GM12878 (cell line): ENCODE measurements at regions not wholly inside any gene's neighbourhood (a gene's known extent, or its start where the extent isn't known, plus 50 kb on each side); places are given as distances from the start of the nearest gene placed in this dataset.

Source experiments
- CHD2 ChIP-seq: IDR thresholded peaks from 2 replicates; pipeline ENCODE4 v1.6.1; 2011; ENCODE audit warnings: low read depth, low read length, improper control_type of control experiment, borderline replicate concordance
- EP300 ChIP-seq, 2 experiments: fragments of 150-350 bp in 1 of 2; IDR thresholded peaks; 2 replicates each; pipeline ENCODE4 v1.6.1; 2011 to 2012; ENCODE audit warnings: low read depth in 2 of 2, low read length in 2 of 2, borderline replicate concordance in 1 of 2, improper control_type of control experiment in 1 of 2, inconsistent platforms in 1 of 2; ENCODE audit not compliant: control insufficient read depth in 1 of 2
- KDM1A ChIP-seq: fragments of 200-600 bp; sonication (generic); IDR thresholded peaks from 2 replicates; pipeline ENCODE4 v1.6.1; 2016; ENCODE audit warnings: borderline replicate concordance
- LARP7 ChIP-seq: fragments of 450-650 bp; IDR thresholded peaks from 2 replicates; pipeline ENCODE4 v1.6.1; 2017; ENCODE audit warnings: mild to moderate bottlenecking
- NFIC ChIP-seq: IDR thresholded peaks from 2 replicates; pipeline ENCODE4 v1.6.1; 2012; ENCODE audit warnings: low read depth, mild to moderate bottlenecking, inconsistent platforms, low read length, moderate library complexity
- POLR2AphosphoS2 ChIP-seq: IDR thresholded peaks from 2 replicates; pipeline ENCODE4 v1.6.1; 2011; ENCODE audit warnings: low read depth, mild to moderate bottlenecking, low read length, improper control_type of control experiment, moderate library complexity
- REST ChIP-seq: IDR thresholded peaks from 2 replicates; pipeline ENCODE4 v1.6.1; 2012; ENCODE audit warnings: mild to moderate bottlenecking, low read depth, low read length
- TCF12 ChIP-seq: IDR thresholded peaks from 2 replicates; pipeline ENCODE4 v1.6.1; 2011; ENCODE audit warnings: low read depth, mild to moderate bottlenecking, low read length
- TCF7 ChIP-seq: IDR thresholded peaks from 2 replicates; pipeline ENCODE4 v1.6.1; 2014; ENCODE audit warnings: antibody characterized with exemption, borderline replicate concordance
- USF2 ChIP-seq: IDR thresholded peaks from 2 replicates; pipeline ENCODE4 v1.6.1; 2011; ENCODE audit warnings: low read depth, low read length, improper control_type of control experiment, borderline replicate concordance
- ZBED1 ChIP-seq: IDR thresholded peaks from 2 replicates; pipeline ENCODE4 v1.6.1; 2016; ENCODE audit warnings: borderline replicate concordance
- TF ChIP-seq, protein P1 (sequence below), 3 experiments: IDR thresholded peaks in 2 of 3; conservative IDR thresholded peaks in 1 of 3; 2 replicates each; pipeline ENCODE4 v1.5.1; 2011; ENCODE audit warnings: low read depth in 3 of 3, low read length in 3 of 3, mild to moderate bottlenecking in 3 of 3, control low read depth in 2 of 3, moderate library complexity in 2 of 3, inconsistent platforms in 1 of 3, mixed read lengths in 1 of 3; ENCODE audit not compliant: control insufficient read depth in 2 of 3, insufficient read depth in 1 of 3; ENCODE audit errors: extremely low read depth in 1 of 3
- TF ChIP-seq, protein P2 (sequence below): IDR thresholded peaks from 2 replicates; pipeline ENCODE4 v1.6.1; 2012; ENCODE audit warnings: low read depth, low read length, improper control_type of control experiment

DNA sequence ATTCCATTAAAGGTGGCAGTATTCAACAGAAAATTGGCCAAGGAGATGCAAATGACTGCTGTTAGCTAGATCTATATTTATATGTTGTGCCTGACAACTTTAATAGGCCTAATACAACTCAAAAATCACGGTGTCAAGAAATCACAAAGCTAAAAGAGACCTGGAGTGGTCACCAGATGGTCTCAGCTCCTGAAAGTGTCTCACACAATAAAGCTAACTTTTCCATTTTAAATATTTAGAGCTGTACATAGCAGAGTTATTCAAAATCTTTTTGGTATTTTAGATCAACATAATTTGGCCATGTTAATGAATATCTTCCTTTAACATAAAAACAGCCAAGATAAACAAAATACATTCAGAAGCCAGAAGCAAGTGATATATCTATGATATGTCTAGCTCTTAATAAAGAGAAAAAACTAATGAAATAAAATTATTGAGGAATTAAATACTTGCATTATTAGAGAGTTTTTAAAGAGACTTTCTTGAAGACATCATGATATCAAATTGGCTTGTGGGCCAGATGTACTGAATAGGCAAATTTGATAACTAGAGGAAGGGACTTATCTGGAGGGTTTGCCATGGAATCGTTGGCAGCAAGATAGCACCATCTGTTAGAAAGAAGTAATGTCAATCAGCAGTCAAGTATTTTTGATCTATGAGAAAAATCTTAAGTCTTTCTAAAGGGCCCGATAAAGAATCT, 84.9 kb upstream of the SCAF8 start:
- TF ChIP-seq USF2 (no peak), NFIC (no peak), EP300 (IDR thresholded peaks at IDR 0.05; ENCODE audit: borderline replicate concordance in 1 of 2, control insufficient read depth in 1 of 2, low read depth in 2 of 2, low read length in 2 of 2) (no peak), TCF7 (no peak), ZBED1 (no peak), POLR2AphosphoS2 (no peak), CHD2 (no peak), TCF12 (no peak), KDM1A (no peak), REST (no peak), LARP7 (no peak)
- TF ChIP-seq, protein P1, sequence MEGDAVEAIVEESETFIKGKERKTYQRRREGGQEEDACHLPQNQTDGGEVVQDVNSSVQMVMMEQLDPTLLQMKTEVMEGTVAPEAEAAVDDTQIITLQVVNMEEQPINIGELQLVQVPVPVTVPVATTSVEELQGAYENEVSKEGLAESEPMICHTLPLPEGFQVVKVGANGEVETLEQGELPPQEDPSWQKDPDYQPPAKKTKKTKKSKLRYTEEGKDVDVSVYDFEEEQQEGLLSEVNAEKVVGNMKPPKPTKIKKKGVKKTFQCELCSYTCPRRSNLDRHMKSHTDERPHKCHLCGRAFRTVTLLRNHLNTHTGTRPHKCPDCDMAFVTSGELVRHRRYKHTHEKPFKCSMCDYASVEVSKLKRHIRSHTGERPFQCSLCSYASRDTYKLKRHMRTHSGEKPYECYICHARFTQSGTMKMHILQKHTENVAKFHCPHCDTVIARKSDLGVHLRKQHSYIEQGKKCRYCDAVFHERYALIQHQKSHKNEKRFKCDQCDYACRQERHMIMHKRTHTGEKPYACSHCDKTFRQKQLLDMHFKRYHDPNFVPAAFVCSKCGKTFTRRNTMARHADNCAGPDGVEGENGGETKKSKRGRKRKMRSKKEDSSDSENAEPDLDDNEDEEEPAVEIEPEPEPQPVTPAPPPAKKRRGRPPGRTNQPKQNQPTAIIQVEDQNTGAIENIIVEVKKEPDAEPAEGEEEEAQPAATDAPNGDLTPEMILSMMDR (IDR thresholded peaks at IDR 0.05 in 2 of 3, conservative IDR thresholded peaks at IDR 0.05 in 1 of 3; ENCODE audit: control insufficient read depth in 2 of 3, extremely low read depth in 1 of 3, insufficient read depth in 1 of 3, low read depth in 3 of 3, low read length in 3 of 3): no peak
- TF ChIP-seq, protein P2, sequence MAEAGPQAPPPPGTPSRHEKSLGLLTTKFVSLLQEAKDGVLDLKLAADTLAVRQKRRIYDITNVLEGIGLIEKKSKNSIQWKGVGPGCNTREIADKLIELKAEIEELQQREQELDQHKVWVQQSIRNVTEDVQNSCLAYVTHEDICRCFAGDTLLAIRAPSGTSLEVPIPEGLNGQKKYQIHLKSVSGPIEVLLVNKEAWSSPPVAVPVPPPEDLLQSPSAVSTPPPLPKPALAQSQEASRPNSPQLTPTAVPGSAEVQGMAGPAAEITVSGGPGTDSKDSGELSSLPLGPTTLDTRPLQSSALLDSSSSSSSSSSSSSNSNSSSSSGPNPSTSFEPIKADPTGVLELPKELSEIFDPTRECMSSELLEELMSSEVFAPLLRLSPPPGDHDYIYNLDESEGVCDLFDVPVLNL: no peak
